Bone marrow (tissue), 2 donors: ENCODE measurements at regions not wholly inside any gene's neighbourhood (a gene's known extent, or its start where the extent isn't known, plus 50 kb on each side); places are given as distances from the start of the nearest gene placed in this dataset.

Source experiments
- DNase-seq, 2 donors: peaks; one replicate each; lab custom pipeline; 2025; lab: John Stamatoyannopoulos, UW

DNA sequence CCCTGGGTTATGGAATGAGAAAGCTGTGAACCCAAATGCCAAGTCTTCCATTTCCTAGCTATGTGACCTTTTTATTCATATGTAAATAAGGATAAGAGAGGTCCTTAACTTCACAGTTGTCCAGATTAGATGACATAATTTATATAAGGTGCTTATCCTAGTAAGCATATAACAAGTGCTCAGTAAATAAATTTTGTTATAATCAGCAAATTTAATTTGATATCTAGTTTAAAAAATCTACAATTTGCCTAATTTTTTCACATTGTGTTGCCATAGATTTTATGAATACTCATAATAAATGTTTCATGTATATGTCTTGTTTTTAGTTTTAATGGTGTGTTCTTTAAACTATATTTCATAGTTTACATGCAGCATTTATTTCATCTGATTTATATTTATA is 130.4 kb upstream of the SPRY1 start:
- no peak for DNase-seq

DNA sequence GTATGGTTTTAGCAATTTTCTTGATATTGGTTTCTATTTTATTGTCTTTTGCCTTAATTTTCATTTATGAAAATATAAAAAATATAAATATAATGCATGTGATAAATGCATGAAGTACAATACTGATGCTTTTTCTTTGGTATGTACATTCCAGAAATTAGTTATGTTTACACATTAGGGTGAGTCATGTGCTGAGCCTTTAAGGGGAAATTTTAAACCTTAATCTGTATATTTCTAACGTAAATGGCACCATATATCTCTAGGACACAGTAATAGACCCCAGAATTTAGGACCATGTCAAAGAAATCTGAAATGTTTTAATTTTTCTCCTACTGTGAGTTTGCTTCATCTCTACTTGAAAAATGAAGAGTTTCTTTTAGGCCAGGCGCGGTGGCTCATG is 117.8 kb upstream of the SPRY1 start:
- DNase-seq: no peak

DNA sequence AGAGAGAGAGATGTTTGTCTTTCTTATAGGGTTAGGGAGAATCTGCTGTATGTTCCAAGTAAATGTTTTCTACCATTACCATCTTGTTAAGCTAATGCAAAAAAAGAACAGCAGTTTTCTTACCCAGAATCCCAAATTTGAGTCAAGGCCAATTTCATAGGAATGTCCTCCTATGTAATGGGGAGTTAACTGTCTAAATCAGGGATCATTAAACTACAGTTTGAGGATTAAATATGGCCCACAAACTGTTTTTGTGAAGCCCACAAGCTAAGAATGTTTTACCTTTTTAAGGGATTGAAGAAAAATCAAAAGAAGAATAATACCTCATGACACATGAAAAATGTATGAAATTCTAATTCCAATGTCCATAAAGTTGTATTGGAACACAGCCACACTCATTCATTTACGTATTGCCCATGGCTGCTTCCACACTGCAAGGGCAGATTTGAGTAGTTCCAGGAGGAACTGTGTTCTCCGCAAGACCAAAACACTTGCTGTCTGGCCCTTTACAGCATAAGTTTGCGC is 113.2 kb upstream of the SPRY1 start:
- no peak for DNase-seq

DNA sequence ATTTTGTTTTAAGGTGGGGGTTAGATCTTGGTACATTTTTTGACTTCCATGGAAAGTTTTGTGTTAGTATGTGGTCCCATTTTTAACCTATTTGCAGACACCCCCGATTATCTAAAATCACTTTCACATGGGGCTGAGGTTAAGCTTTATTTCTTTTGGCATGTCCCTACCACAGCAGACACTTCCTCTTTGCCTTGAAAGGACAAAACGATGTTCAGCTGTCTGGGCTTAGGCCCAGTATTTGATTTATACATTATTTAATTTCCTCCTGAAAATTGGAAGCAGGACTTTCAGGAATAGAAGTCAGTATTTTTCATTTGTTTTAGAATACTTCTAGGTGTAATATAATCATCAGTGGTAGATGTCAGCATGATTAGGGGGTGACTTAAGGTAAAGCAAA is 112.4 kb upstream of the SPRY1 start:
- DNase-seq: peak in 1 of 2 donors; percentile 25

DNA sequence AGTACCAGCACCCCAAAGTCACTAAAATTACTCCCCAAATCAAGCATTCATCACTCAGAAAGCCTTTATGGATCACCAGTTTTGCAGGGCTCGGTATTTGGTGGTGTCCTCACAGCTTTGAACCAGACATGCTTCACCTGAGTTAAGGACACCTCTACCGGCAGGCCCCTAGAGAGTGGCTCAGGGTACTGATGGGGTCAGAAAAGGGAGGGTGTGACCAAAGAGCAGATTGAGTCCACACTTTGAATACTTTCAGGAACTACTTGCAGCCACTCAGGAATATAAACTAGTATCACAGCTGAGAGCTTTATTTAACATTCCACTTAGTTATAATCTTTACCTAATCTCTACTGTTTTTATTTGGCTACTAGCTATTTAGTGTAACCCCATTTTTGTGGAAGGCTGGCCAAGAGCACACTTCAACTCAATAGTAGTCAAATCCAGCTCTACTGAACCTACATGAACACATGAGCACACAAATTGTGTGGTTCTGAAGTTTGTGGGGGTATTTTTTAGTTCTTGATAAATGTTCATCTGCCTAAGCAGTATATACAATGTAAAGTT is 109.6 kb upstream of the SPRY1 start:
- no peak for DNase-seq

DNA sequence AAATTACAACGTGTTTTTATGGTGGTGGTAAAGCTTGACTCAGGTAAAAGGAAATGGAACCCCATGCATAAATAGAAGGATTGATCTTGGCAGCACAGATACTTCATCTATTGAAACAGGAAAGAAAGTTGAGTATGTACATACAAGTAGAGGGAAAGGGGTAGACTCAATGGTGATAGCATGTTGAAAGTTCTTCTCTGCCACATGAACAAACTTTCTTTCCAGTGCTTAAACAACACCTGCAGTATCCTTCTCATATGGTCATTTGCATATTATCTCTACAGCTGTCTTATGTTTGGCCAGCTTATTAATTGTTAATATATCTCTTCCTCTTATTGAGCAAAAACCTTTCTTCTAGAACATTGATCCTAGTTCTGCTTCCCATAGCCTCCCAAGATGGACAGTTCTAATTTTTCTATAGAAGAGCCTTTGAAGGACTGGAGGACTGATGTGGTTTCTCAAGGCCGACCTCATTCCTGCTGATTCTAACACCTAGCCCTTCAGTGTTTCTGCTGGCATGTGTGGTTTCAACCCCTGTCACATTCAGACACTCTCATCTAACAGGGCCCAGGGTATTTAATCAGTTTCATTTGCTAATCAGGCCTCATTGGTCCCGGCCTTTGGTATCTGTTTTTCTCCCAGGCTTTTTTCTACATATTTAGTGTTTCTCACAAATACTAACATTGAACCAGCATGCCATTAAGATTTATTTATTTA is 108.1 kb upstream of the SPRY1 start:
- no peak for DNase-seq

DNA sequence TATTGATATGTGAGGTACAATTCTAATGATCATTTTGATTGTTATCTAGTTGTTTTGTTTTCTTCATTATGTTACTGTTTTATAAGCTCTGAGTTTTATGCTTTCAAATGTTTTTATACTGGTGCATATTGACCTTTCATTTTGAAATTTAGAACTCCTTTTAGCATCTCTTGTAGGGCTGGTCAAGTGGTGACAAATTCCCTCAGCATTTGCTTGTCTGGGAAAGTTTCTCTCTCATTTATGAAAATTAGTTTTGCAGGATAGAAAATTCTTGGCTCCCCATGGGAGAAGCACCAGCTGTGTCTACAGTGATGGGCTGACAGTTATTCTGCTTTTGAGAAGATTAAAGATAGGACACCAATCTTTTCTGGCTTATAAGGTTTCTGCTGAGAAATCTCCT is 105.3 kb upstream of the SPRY1 start:
- no peak for DNase-seq

DNA sequence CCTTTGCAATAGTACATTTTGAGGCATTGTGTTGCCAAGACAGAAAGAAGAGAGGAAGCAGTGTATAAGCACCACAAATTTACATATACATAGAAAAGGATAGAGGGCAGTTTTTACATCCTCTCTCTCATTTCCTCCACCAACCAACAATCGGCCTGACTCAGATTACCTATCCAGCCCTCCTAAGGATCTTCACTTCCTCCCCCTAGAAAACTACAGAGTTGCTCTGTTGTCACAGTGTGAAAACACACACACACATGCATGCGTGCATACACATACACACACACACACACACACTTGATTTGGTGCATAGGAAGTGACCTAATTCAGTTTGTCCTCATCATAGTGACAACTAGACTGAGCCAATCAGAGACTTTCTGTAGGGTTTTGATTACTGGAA is 98.8 kb upstream of the SPRY1 start:
- DNase-seq: no peak

DNA sequence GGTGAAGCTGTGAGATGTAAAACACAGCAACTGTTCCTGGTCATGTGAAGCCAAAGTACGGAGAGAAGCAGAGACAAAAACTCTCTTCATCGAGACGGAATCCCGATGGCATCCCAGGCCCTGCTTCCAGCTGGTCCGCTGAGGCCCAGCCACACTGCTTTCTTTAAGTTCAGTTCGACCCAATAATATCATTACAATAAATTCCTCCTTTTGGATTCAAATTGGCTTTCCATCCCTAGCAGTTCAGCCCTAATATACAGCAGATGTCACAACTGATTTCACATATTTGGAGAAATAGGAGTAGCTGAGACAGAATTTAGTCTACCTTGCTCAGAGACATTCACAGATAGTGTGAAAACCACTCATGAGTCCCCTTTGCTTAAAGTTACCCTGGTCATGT is 98.3 kb upstream of the SPRY1 start:
- DNase-seq: no peak

DNA sequence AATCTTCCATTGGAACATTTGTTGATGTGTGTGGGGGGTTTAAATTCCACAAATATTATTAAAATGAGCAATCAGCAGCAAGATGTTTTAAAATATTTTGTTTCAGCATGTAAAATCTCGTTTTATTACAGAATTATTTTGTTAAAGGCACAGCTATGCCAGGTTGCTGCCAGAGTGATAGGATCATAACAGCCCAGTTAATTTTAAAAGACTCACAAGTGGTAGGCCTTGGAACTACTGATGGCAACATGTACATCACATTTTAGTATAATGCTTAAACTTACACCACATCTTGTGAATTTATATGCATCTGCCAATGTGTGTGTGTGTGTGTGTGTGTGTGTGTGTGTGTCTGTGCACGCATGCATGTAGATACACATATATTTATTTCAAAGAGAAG is 97.8 kb upstream of the SPRY1 start:
- DNase-seq: no peak

DNA sequence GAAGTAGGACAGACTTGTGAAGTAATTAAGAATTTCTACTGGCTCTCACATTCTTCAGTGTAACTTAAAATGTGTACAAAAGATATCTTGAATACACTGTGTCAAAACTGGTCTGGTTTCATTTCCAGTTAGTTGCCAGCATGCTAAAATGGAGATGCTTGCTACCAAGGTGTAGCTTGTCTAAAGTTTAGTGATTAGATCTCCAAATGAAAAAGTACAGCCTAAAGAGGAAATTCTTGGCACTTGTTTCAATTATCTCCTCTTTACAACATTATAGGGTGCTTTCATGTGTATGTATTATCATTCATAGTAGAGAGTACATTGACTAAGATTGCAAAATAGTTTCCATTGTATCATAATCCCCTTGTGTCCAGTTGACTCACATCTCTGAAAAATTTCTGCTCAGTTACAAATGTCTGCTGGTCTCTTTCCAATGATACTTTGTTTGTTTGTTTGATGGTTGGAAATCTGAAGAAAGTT is 97.3 kb upstream of the SPRY1 start:
- DNase-seq: no peak

DNA sequence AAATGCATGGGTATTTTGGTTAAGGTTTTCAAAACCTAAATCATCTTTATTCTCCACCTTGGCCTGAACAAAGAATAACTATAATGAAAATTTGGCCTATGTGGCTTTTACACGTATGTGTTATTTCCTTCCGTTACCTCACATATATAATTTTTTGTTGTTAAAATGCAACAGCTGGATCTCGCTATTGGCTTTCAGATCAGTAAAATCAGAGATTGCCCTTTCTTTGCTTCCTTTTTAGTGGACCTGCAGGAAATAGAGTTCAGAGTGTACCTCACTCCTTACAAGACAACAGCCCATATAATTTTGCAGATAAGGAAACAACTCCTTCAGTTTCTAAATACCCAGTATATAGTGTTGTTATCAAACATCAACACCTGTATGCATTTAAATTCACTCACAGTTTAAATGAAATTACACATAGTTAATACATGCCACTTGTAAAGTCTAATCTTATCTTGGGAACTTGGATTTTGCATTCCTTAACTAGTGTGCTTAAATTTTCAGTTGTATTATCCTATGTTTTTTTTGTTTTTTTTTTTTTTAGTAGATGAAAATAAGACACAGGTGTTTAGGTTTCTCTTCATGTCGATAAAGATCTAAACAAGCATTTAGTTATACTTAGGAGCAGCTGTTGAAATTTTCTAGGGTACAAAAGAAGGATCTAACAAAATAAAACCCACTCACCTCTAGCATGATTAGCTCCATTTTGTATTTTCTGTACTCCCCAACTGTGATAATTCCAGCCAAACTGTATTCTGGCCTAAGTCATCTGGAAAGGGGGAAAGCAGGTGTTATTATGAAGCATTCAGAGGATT is 96.2 kb upstream of the SPRY1 start:
- DNase-seq: no peak

DNA sequence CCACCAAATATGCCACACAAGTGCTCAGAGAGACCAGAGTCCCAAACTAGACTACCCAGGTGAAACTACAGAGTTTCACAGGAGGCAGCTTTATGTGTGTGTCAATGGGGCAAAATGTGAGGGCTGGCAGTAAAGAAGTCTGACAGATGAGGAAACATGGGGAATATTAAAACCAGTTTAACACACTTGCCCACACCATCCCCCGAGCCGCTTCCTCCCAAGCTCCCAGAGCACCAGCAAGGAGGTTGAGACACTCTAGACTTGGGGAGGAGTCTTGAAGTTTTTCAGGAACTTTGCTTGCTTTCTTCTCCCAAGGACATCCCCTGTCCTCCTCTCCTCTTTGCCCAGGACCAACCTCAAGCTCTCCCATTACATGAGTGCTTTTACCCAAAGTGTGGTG is 94.7 kb upstream of the SPRY1 start:
- DNase-seq: no peak

DNA sequence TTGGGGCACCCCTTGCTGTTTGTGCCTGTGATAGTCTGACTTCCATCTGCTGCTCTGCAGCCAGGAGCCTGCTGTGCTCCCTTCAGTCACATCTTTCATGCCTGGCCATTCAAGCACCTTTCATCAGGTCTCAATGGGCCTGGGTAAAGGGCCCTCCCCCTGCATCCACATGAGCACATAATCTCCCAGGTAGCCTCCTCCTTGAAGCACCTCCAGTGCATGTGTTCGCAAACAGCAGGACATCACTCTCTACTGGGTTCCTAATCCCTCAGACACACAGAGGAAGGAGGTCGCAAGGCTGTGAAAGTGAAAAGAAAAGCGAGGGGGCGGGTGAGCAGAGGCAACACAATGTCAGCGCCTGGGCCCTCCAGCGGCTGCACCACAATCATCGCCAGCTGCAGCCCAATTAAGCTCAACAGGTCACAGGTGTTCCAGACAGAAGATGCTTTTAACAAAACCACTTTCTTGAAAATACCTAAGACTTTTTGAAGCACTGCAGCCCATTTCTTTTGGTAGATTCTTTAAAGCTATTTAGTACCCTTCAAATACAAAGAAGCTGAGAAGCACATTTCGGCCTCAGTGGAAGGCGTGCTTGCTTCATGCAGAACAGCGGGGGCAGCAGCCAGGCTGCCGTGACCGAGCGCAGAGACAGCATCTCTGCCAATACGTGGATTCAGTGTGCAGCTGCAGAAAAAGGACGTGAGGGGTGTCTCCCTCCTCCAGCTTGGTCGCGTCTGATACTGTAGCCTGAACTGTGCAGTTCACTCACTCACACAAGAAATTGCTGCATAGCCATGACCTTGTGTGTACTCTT is 92.2 kb upstream of the SPRY1 start:
- DNase-seq: no peak

DNA sequence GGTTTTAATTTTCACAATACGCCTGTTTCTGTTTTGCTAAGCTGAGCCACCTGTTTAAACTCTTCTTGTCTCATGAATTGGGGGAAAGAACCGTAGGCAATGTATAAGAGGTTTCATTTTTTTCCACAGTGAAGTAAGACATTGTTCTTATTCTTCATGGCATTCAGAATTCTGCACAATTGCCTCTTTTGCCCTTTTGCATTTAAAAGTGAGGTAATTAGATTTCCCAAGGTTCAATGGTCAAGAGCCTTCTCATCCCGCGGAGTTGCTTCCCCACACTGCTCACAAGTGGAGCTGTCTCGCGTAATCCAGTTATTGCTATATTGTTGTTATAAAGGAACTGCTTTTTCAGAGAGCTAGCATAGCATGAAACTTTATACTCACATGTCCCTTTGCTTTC is 90.9 kb upstream of the SPRY1 start:
- DNase-seq: no peak

DNA sequence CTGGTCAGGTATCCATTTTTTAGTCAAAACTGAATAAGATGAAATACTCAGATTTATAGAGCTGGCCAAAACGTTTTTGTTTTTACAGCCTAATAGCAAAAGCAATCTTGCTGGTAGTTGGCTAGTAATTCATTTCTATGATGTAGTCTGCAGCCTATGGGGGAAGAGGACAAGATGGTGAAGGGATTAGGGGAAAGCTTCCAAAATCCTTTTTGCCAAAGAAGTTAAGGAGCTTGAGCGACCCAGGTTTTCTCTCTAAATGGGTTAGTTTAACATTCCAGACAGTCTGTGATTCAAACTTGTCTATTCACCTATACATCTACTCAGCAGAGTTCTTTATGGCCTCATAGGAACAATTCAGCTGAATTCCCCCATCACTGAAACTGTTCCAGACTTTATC is 89.8 kb upstream of the SPRY1 start:
- DNase-seq: no peak

DNA sequence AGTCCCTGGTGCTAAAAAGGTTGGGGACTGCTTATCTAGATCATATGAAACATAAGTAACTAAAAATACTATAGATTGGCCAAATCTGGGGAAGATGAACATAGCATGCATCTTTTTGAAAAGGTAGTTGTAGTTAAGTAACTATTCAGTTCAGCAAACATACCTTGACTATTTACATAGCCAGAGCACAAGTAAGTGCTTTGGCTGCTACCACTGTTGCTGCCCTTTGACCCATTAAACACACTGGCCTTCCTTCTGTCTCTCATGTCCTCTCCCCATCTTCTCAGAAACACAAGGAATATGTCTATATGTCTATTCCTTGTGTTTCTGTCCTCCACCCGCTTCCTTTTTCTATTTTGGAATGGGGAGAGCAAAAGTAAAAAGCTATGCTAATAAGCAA is 87.9 kb upstream of the SPRY1 start:
- no peak for DNase-seq

DNA sequence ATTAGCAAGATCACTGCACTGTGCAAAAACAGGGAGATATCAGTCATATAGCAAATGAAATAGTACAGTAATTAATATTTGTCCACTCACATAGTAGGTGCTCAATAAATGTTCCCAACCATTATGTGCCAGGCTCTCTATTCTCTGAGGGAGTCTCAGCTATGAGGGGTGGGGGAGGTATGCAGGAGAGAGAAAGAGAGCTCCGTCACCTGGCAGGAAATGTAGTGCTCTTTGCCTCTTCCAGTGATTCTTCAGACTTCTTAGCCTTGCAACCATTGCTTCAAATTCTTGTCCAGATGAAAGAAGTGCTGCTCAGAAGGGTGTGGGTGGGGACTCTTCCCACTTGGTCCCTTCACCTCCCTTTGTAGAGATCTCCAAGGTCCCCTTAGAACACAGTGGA is 84.5 kb upstream of the SPRY1 start:
- DNase-seq: no peak

DNA sequence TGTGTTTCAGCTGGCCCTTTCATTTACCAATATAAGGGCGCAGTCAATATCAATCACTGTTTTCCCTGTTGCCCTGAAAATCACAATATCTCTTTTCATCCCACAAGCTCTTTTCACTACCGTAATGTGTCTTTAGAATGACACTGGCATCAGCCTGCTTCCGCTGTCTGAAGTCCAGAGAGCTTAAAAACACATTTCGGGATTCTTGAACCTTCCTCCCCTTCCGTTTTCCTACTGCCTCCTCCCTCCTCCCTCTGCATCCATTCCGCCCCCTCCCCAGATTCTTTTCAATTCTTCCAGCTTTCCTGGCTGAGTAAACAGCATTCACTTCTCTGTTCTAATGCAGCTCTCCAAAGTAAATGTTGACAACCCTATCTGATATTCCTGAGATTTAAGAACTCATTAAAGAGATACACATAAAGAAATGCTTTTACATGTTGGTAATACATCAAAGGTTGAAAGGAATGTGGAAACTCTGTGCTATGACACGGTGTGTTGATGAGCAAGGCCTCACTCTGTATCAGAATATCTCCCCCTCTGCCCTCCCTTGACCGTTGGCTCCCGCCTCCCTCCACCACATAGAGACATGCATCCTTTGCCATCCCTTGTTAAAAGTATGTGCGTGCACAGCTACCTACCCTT is 83.5 kb upstream of the SPRY1 start:
- no peak for DNase-seq

DNA sequence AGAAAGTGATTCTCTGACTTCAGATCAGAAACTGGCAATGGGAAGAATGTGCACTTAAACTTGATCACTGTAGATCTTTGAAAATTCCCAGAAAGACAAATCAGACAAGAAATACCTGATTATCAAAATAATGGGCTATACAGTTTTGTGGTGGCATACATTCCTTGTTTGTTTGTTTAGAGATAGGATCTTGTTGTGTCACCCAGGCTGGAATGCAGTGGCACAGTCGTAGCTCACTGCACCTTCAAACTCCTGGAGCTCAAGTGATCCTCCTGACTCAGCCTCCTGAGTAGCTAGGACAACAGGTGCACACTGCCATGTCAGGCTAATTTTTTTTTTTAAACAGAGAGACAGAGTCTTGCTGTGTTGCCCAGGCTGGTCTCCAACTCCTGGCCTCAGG is 81.0 kb upstream of the SPRY1 start:
- no peak for DNase-seq

DNA sequence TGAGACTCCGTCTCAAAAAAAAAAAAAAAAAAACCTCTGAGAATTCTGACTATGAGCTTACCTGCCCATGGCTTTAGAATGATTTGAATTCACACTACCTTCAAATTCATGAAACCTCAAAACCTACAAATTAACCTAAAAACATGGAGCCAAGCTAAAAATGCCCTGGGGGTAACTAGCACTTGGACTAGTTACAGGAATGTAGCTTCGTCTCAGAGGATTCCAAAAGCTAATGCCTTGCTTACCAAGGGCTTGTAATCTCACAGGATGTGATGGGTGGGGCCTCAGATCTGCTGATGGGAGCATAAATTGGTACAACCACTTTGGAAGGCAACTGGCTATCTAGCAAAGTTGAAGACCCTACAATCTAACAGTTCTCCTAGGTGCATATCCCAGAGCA is 79.4 kb upstream of the SPRY1 start:
- no peak for DNase-seq

DNA sequence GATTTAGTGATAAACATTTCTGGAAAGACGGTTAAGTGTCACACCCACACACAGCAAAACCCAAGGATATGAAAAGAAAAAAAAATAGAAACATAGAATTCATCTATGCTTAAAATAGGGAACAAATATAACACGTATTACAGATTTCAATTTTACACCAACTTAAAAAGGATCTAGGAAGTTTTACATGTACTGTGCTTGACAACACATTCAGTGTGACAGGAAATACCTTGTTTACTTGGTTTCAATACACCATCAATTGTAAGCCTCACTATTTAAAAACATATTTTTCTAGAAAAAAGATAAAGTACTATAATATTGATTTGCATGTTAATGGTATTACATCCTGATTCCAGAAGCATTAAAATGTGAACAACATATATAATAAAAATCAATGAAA is 77.0 kb upstream of the SPRY1 start:
- no peak for DNase-seq
